ENCODE measurements at regions not wholly inside any gene's neighbourhood (a gene's known extent, or its start where the extent isn't known, plus 50 kb on each side); places are given as distances from the start of the nearest gene placed in this dataset.
"Not testable (repeated sequence)": the region's sequence is repeated elsewhere in the genome, so short reads cannot be mapped to it uniquely, and the experiment has no call there.

GRCh38 chr5:8491254-8491653 is 622.3 kb downstream of the MTRR start:
- DNase-seq: peak; percentile 45

DNA sequence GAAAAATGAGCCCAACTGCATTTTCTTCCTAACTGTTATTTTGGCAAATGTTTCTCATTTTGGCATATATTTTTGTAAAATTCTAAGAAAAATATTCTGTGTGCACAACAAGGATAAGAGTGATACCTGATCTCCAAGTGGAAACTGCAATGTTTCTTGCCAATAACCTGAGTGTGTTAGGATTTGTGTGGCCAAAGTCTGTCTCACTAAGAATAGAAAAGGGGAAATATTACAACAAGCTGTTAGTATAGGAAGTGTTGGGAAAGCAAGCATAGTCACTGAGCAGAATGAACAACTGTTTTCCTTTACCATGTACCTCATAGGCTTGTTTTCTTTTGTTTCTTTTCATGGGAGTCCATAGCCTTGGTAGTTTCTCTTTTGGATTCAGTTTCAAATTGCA is 624.2 kb downstream of the MTRR start:
- no peak for DNase-seq

DNA sequence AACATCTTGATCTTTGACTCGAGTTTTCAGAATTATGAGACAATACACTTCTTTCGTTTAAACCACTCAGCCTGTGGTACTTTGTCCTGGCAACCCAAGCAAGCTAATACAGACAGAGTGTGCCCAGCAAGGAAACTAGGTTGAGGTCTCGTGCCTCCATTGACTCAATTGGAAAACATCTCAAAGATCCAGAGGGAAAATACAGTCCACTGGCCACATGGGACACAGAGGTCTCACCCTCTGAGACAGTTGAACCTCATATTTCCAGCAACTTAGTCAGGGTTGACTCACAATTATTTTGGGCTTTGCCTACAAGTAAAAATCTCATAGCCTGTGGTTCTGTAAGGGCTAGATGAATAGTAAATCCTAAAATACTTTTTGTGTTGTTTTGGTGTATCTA is 631.5 kb downstream of the MTRR start:
- DNase-seq: peak; percentile 27

DNA sequence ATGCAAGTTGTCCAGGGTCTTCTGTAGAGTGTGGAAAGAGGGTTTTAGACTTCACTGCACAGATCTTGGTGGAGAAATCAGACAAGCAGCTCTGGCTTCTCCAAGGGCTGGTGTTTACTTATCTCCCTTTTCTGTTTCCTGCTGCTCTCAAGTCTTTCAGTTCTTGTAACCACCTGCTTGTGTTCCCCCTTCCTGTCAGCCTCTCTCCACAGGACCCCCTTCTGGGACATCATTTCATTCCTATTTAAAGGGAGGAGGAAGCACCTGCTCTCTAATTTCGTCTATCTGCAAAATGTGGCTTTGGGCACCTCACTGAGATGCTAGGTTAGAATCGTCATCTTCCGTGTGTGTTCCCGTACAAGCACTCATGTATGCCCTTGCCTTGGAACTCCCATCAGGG is 636.2 kb downstream of the MTRR start:
- DNase-seq: no peak

DNA sequence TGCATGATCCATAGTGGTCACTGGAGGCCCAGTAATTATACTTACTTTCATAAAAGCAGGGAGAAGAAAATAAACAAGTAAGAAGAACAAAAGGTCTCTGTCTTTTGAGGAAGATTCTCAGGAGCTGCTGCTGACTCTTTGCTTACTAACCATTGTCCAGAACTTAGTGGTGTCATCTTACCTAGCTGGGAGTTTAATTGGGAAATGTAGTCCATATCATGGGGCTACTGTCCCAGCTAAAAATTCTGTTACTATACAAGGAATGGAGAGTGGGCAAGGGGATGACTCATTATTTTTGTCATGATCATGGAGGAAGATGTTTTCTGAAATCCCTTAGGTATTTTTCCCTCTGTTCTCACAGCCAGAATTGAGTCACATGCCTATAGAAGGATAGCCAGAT is 639.3 kb downstream of the MTRR start:
- DNase-seq: peak; percentile 30

DNA sequence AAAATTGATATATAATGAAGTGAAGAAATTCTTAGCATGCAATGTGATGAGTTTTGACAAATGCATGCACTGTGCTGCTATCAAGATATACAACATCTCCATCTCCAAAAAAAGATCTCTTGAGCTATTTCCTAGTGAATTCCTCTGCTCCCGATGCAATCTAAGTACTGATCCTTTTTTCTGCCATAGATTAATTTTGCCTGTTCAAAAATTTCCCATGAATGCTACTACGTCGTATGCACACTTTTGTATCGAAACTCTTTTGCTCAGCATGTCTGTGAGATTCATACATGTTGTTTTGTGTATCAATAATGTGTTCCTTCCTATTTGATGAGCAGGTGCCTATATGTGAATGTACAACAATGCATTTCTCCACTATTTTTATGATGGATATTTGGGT is 647.4 kb downstream of the MTRR start:
- no peak for DNase-seq

- peak; percentile 36 for DNase-seq
These were observed 648.5 kb downstream of the MTRR start for GRCh38 chr5:8517456-8517855.

DNA sequence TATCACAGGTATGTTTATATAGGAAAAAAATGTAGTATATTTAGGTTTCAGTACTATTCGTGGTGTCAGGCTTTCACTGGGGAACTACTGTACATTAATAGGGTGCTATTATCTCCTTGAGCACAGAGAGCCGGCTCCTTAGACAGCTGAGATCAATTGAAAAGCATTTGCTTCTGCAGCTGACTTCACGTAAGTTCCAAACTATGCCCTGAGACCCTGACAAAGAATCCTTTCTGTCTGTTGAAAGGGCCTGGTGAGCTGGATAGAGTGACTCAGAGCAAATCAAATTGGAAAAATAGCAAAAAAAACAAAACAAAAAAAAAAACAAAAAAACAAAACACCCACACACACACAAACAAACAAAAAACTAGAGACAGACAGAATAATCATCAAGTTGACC is 652.0 kb downstream of the MTRR start:
- no peak for DNase-seq

DNA sequence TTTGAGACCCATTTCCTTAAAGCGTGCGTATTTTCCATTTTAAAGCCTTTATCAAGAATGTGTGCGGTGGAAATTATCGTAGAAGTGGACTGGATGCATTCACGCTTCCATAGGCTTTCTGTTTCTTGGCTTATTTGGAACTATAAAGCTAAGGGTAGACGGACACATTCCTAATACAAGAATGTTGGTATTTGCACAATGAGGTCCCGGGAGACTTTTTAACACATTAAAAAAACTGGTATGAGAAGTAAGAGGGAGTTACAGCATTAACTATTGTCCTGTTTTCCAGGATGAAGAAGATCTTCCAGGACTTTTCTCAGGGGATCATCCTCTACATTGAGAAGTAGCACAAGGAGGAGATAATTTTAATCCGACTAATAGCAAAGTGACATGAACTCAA is 653.0 kb downstream of the MTRR start:
- peak; percentile 21 for DNase-seq

- DNase-seq: no peak
These were observed 653.7 kb downstream of the MTRR start for GRCh38 chr5:8522646-8523045.

DNA sequence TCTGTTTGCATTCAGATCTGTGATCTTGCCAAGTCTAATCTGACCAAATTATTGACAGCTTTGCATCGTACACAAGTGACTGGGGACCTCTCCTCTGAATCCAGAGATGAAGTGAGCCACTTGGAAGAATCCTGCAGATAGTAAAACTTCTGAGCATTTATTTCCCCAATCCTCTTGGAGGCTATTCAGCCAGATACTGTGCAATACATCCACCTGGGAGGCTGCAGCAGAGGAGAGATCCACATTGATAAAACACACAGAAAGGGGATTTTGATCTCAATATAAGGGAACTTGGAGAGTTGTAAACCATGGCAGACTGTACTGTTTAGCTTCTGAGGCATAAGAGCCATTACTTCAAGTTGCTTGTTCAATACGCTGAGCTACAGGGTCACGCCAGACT is 654.6 kb downstream of the MTRR start:
- no peak for DNase-seq

DNA sequence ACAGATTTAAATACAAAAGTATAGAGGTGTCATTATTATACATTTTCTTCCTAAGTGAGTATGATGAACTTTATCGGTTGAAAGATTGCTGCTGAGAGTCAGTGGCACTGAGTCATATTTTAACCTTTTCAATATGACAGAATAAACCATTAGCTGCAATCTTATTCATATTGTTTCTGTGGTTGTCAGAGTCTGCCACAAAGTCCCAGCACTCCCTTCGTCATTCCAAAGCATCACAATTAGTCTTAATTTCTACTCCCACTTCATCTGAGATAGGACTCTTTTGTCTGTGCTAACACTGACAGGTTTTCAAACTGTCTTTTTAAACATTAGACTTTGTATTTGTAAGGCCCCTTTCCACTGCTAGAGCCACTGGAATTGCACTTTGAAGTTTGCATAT is 656.9 kb downstream of the MTRR start:
- DNase-seq: peak; percentile 7

DNA sequence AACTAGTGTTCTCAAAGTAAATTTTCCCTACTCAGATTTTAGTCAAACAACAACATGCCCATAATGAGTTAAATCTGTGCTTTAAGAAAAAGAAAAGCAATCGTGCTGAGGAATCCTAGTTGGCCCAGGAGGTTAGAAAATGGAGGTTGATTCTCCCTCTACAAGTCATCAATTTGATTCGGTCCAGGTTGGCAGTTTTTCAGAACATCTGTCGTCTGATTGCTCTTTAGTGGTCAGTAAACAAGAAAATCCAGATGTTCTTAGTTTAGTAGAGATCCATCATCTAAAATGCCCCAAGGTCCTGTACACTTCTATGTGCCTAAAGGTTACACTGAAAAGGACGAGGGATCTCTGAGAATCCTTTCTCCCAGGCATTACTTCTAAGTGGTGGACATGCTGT is 659.2 kb downstream of the MTRR start:
- no peak for DNase-seq

- DNase-seq: no peak
These were observed 669.9 kb downstream of the MTRR start for GRCh38 chr5:8538821-8539220.

DNA sequence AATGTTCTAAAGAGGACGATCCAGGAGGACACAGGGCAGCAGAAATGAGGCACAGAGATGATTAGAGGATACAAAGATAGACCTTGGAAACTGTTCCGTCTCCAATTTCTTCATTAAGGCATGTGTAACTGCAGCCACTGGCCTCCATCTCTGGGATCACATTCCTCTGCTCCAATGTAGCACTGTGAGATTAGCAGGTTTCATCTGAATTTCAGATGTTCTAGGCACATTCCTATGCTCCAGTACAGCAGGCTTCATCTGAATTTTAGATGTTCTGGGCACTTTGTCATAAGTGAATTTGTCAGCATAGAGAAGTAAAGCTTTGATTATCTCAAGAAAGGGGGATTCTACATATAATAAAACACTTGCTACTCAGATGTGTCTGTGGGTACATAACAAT is 671.4 kb downstream of the MTRR start:
- no peak for DNase-seq

GRCh38 chr5:8550921-8551320 is 682.0 kb downstream of the MTRR start:
- no peak for DNase-seq

DNA sequence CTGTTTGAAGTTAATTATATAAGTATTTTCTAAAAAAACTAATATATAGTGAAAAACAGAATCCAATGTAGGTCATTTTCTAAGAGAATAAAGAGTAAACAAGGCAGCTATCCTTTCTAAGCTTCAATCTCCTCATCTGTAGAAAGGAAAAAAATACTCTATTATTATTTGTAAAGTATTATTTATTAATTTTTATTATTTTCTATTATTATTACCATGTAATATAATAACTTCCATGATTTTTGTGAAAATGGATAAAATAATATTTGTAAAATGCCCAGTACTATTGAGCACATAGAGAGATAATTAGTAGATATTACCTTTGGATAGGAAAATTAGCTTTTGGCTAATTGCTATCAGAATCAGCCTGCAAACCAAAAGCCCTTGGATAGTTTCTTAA is 684.4 kb downstream of the MTRR start:
- no peak for DNase-seq

DNA sequence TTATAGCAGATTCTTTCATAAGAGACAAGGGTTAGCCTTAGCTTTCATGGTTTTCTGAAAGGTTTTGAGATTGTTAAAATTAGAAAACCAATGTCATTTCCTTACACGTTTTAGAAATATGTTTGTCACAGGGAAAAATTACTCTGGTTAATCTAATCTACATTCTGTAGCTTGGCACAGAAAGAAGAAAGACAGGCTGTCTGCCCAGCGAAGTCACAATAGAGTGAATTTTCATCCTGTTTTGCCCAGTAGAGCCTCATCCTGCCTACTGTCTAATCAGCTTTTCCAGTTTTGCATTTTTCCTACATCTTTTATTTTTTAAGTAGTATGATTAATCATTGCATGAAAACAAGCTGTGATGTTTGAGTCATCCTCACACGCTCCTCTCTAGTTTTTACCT is 688.8 kb downstream of the MTRR start:
- no peak for DNase-seq

GRCh38 chr5:8560776-8561175 is 691.8 kb downstream of the MTRR start:
- peak; percentile 13 for DNase-seq

GRCh38 chr5:8561224-8561840 is 692.4 kb downstream of the MTRR start:
- no peak for DNase-seq

GRCh38 chr5:8561854-8562253 is 692.9 kb downstream of the MTRR start:
- DNase-seq: no peak

- not testable (repeated sequence) for DNase-seq
These were observed 694.6 kb downstream of the MTRR start for GRCh38 chr5:8563540-8563939.

GRCh38 chr5:8568858-8569257 is 699.9 kb downstream of the MTRR start:
- no peak for DNase-seq

DNA sequence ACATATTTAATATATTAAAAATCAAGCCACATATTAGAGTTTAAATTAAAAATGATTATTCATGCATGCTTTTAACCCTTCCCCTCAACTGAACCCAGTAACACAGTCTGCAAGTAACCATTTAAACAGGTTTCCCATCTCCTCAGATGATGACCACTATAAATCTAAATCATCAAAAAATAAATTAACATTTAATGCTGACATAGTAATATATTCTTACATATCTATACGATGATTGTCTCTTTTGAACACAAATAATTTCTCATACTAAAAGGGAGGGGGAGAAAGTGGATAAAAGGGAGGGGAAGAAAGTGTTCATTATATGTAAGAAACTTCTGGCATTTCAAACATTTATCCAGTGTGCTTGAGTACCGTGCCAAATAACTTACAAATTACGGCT is 701.6 kb downstream of the MTRR start:
- no peak for DNase-seq

- no peak for DNase-seq
These were observed 707.2 kb downstream of the MTRR start for GRCh38 chr5:8576178-8576577.

- DNase-seq: no peak
These were observed 708.8 kb downstream of the MTRR start for GRCh38 chr5:8577792-8578191.
